GM12875 (cell line): ENCODE measurements at regions not wholly inside any gene's neighbourhood (a gene's known extent, or its start where the extent isn't known, plus 50 kb on each side); places are given as distances from the start of the nearest gene placed in this dataset.
"Not testable (repeated sequence)": the region's sequence is repeated elsewhere in the genome, so short reads cannot be mapped to it uniquely, and the experiment has no call there.

ENCODE experiments used
- H3K4me3 ChIP-seq: one replicate; pipeline ENCODE4 v1.5.1; 2011; ENCODE audit warnings: low read depth, low read length, control low read depth
- CTCF ChIP-seq: IDR thresholded peaks from 2 replicates; pipeline ENCODE4 v1.5.1; 2011; ENCODE audit warnings: low read depth, mild to moderate bottlenecking, control low read depth, inconsistent platforms, low read length, moderate library complexity, borderline replicate concordance; ENCODE audit not compliant: insufficient read depth

DNA sequence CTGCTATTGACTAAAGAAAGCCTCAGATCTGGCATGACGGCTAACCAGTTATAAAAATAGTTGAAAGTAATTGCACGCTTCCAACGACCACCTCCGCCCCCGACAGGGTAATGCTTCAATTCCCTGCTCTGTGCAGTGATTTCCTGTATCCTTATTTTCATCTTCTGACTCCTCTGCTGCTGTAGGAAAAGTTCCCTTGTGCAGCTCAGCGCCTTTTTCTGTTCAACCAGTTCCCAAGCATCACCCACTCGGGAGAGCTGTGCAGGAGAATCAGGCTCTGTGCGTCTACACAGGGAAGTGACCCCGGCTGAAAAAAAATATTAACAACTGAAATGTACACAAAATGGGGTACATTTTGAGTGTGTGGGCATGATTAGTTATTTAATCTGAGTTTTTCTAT is 91.3 kb upstream of the COPS8 start:
- H3K4me3 ChIP-seq: no peak overlapping the region
- TF ChIP-seq CTCF: no peak

- H3K4me3 ChIP-seq: no peak overlapping the region
- TF ChIP-seq CTCF: no peak
These were observed 88.5 kb upstream of the COPS8 start for GRCh38 chr2:236997069-236997715.

- no peak overlapping the region for H3K4me3 ChIP-seq
- no peak for TF ChIP-seq CTCF
These were observed 87.5 kb upstream of the COPS8 start for GRCh38 chr2:236998236-236998635.

DNA sequence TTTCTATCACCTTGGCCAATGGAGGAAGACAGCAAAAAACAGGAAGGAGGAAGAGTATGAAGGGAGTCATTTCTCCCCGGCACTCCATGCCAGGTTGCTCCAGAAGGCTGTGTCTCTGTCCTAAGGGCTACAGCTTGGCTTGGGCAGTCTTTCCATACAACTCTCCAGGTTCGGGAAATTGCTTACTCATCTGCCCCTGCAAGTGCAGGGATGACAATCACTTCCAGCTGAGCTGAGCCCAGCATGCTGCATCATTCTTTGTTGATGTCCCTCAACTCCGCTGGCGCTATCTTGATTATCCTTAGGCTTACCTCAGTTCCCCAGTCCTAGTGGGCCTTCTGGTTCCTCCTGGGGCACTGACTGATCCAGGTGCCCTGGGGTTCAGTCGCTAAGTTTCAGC is 86.9 kb upstream of the COPS8 start:
- TF ChIP-seq CTCF: no peak
- no peak overlapping the region for H3K4me3 ChIP-seq

- TF ChIP-seq CTCF: no peak
- H3K4me3 ChIP-seq: no peak overlapping the region
These were observed 85.2 kb upstream of the COPS8 start for GRCh38 chr2:237000481-237000880.

- not testable (repeated sequence) for H3K4me3 ChIP-seq
These were observed 80.3 kb upstream of the COPS8 start for GRCh38 chr2:237005341-237005740.

GRCh38 chr2:237011206-237011795 is 74.4 kb upstream of the COPS8 start:
- H3K4me3 ChIP-seq: no peak overlapping the region
- no peak for TF ChIP-seq CTCF
